ENCODE measurements at regions not wholly inside any gene's neighbourhood (a gene's known extent, or its start where the extent isn't known, plus 50 kb on each side); places are given as distances from the start of the nearest gene placed in this dataset.

- no peak overlapping the region for H3K4me3 ChIP-seq (ENCODE audit: low read length)
- TF ChIP-seq, protein P1, sequence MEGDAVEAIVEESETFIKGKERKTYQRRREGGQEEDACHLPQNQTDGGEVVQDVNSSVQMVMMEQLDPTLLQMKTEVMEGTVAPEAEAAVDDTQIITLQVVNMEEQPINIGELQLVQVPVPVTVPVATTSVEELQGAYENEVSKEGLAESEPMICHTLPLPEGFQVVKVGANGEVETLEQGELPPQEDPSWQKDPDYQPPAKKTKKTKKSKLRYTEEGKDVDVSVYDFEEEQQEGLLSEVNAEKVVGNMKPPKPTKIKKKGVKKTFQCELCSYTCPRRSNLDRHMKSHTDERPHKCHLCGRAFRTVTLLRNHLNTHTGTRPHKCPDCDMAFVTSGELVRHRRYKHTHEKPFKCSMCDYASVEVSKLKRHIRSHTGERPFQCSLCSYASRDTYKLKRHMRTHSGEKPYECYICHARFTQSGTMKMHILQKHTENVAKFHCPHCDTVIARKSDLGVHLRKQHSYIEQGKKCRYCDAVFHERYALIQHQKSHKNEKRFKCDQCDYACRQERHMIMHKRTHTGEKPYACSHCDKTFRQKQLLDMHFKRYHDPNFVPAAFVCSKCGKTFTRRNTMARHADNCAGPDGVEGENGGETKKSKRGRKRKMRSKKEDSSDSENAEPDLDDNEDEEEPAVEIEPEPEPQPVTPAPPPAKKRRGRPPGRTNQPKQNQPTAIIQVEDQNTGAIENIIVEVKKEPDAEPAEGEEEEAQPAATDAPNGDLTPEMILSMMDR (conservative IDR thresholded peaks at IDR 0.05; ENCODE audit: low read depth, low read length), result no peak
- no peak for DNase-seq (ENCODE audit: low read depth)
Observed at GRCh38 chr4:72901553-72901952, 168.0 kb downstream of the COX18 start.

- no peak for DNase-seq (ENCODE audit: low read depth)
- TF ChIP-seq, protein P1 (conservative IDR thresholded peaks at IDR 0.05; ENCODE audit: low read depth, low read length), result no peak
- no peak overlapping the region for H3K4me3 ChIP-seq (ENCODE audit: low read length)
Observed at GRCh38 chr4:72900952-72901351, 168.6 kb downstream of the COX18 start.

DNA sequence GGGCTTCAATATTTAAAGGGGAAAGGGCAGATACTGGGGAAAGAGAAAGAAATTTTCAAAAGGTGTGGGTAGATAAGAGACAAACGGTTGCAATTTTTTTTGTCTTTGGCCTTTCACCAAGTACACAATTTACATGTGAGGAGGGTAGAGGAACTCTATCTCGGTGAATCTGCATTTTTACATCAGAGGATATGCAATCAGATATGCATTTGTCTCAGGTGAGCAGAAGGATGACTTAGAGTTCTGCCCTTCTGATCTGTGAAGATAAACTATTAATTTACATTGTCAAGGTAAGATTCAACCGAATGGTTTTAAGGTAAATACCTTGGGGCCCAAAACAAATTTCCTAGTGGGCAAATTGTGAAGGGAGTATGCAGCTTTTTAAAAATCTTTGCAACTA, 169.9 kb downstream of the COX18 start:
- TF ChIP-seq, protein P1 (conservative IDR thresholded peaks at IDR 0.05; ENCODE audit: low read depth, low read length), result no peak
- no peak overlapping the region for H3K4me3 ChIP-seq (ENCODE audit: low read length)
- DNase-seq (ENCODE audit: low read depth), result no peak

- DNase-seq (ENCODE audit: low read depth), result no peak
- TF ChIP-seq, protein P1 (conservative IDR thresholded peaks at IDR 0.05; ENCODE audit: low read depth, low read length), result no peak
- no peak overlapping the region for H3K4me3 ChIP-seq (ENCODE audit: low read length)
Observed at GRCh38 chr4:72899214-72899613, 170.3 kb downstream of the COX18 start.

DNA sequence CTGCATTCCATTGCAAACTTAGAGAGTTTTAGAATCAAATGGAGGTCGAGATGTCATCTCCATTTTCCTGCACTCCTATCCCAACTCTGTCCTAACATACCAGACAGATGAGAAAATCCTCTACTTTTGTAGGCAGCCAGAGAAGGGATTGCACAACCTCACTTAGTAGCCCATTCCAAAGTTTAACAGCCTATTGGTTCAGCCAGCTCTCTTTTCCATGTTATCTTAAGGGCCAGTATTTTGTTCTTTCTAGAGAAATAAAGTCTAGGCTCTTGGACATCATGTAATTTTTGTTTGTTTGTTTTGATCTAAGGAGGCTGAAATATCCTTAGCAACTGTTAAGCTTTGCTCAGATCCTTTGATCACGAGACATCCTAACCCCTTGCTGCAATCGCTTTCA, 173.0 kb downstream of the COX18 start:
- TF ChIP-seq, protein P1 (conservative IDR thresholded peaks at IDR 0.05; ENCODE audit: low read depth, low read length), result no peak
- no peak overlapping the region for H3K4me3 ChIP-seq (ENCODE audit: low read length)
- DNase-seq (ENCODE audit: low read depth), result peak; percentile 86

DNA sequence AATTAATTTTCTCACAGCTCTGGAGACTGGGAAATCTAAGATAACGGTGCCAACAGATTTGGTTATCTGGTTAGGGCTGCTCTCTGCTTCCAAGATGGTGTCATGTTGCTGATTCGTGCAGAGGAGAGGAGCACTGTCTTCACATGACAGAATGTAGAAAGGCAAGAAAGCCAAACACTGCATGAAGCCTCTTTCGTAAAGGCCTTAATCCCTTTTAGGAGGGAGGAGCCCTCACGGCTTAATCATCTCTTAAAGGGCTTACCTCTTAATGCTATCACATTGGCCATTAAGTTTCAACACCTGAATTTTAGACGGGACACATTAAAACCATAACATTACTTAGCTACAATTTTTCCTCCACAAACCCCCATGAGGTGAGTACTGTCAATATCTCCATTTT, 174.1 kb downstream of the COX18 start:
- peak; percentile 28 for DNase-seq (ENCODE audit: low read depth)
- no peak overlapping the region for H3K4me3 ChIP-seq (ENCODE audit: low read length)
- TF ChIP-seq, protein P1 (conservative IDR thresholded peaks at IDR 0.05; ENCODE audit: low read depth, low read length), result no peak

- no peak for DNase-seq (ENCODE audit: low read depth)
- no peak overlapping the region for H3K4me3 ChIP-seq (ENCODE audit: low read length)
- TF ChIP-seq, protein P1 (conservative IDR thresholded peaks at IDR 0.05; ENCODE audit: low read depth, low read length), result no peak
Observed at GRCh38 chr4:72893354-72894066, 176.0 kb downstream of the COX18 start.

All from retinal pigment epithelial cell (primary cell).